GM12872 (cell line): ENCODE measurements at regions not wholly inside any gene's neighbourhood (a gene's known extent, or its start where the extent isn't known, plus 50 kb on each side); places are given as distances from the start of the nearest gene placed in this dataset.

ENCODE experiments used
- TF ChIP-seq, protein P1 (sequence below): IDR thresholded peaks from 3 replicates; pipeline ENCODE4 v1.5.1; 2011; ENCODE audit warnings: low read depth, mild to moderate bottlenecking, low read length, moderate library complexity; ENCODE audit not compliant: insufficient read depth

DNA sequence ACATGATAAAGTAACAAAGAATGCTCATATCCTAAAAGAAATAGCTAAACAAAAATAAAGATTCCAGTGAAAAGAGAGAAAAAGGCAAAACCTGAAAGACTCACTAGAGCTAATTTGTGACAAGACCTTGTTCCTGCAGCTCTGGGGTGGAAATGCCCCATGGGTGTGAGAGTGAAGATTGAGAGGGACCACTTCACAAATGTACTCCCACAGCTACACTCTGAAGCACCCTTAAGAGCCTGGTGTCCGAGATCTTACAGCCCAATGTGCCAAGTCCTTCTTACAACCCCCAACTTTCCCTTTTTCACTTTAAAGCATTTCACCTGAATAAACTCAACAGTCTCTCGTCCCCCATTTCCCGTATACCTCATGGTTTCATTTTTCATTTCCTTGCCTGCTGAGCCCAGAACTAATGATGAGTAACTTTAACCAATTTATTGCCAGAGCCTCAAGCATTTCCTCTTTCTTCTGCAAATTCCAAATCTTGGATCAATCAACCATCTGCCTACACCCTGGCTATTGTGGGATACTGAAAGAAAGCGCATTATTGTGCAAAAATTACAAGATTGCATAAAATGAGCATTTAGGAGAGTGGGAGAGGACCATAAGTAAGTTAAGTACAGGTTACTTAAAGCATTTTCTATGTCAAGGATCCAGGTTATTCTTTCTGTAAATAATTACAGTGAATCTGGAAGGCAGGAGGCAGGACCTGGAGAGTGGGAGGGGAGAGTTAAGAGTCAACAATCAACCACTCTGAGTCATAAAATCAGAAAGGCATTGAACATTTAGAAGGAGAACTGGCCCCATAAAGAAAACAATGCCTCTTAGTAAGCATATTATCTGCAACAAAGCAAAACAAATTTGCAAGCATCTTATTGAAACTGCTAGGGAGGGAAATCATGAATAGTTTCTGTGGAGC is 804.4 kb upstream of the CELF4 start:
- TF ChIP-seq, protein P1, sequence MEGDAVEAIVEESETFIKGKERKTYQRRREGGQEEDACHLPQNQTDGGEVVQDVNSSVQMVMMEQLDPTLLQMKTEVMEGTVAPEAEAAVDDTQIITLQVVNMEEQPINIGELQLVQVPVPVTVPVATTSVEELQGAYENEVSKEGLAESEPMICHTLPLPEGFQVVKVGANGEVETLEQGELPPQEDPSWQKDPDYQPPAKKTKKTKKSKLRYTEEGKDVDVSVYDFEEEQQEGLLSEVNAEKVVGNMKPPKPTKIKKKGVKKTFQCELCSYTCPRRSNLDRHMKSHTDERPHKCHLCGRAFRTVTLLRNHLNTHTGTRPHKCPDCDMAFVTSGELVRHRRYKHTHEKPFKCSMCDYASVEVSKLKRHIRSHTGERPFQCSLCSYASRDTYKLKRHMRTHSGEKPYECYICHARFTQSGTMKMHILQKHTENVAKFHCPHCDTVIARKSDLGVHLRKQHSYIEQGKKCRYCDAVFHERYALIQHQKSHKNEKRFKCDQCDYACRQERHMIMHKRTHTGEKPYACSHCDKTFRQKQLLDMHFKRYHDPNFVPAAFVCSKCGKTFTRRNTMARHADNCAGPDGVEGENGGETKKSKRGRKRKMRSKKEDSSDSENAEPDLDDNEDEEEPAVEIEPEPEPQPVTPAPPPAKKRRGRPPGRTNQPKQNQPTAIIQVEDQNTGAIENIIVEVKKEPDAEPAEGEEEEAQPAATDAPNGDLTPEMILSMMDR = no peak

DNA sequence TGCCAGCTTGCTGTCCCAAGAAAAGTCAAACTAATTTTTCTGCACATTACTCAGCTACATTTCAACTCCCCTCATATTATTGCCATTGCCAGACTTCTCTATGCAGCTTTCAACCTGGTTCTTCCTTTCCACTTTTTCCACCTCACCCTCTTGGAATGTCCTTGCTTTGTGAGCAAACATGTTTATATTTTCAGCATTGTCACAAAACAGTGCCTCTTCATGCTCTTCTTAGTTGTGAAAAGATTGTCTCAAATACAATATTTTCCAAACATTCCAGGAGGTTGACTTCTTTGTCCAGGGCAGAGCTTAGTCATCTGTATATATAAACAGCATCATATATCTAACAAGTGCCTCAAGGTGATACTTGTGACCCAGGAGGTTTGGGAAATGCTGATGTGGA is 803.3 kb upstream of the CELF4 start:
- TF ChIP-seq, protein P1 = no peak

DNA sequence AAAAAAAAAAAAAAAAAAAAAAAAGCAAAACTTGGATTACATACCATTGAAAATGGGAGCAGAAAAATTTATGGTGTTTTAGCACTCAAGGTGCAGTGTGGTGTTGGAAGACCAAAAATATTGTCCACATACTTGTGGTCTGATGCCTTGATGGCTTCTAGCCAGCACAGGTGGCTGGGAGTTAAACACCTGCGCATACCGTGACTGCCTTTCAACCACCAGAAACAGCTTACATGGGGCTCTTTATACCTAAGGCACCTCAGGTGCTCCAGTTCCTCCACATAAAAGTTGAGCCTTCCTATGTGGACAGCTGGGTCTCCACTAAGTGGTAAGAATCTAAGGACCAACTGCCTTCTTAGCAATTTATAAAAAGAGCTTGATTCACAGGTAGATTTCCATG is 802.6 kb upstream of the CELF4 start:
- TF ChIP-seq, protein P1 = no peak

GRCh38 chr18:38367473-38367872 is 801.9 kb upstream of the CELF4 start:
- TF ChIP-seq, protein P1 = peak; percentile 15; the same call in 1 of the 3 replicates

GRCh38 chr18:38362286-38362792 is 796.7 kb upstream of the CELF4 start:
- TF ChIP-seq, protein P1 = no peak

DNA sequence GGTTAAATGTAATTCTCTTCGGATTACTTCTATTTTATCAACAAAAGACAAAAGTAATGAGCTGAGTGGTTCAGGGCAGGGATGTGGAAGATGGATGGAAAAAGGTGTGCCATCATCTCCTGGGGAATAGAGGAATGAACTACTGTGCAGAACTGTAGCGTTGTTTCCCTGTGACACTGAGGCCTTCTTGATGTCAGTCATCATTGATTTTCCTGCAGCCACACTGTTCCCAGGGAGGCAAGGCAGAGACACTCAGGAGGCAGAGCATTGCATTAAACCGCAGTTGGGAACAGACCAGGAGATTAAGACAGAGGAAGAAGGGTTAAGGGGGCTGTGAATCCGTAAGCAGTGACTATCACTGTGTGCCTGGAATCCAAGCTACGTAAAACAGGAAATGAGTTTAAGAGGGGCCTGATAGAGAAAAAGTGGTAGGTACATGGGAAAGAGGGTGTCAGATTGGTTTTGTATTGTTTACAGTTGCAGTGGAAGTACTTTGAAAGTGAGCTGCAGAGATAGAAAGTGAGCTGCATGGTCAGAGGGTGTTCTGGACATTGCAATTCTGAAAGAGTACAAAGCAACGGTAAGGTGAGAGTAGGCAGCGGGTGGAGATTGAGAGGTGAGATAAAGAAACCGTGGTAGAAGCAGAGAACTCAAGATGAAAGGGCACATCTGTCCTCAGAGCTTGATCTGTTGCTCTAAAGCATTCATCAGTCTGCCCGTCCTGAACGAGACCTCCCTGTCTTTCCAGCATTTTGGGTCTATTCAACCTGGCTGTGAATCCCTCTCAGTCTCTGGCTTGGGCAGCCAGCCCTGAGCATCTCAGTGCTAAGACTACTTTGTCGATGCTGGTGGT is 793.4 kb upstream of the CELF4 start:
- TF ChIP-seq, protein P1 = no peak

- TF ChIP-seq, protein P1 = no peak
These were observed 787.6 kb upstream of the CELF4 start for GRCh38 chr18:38353149-38353548.
